Muscle of leg (tissue), 3 donors: ENCODE measurements at regions not wholly inside any gene's neighbourhood (a gene's known extent, or its start where the extent isn't known, plus 50 kb on each side); places are given as distances from the start of the nearest gene placed in this dataset.
"Not testable (repeated sequence)": the region's sequence is repeated elsewhere in the genome, so short reads cannot be mapped to it uniquely, and the experiment has no call there.

Experiments
- DNase-seq: peaks from one replicate; pipeline ENCODE4 v3.0.0; 2013
- H3K27ac ChIP-seq: one replicate; pipeline ENCODE4 v1.5.1; 2013; ENCODE audit warnings: mild to moderate bottlenecking, low read length, control low read depth
- H3K27me3 ChIP-seq: one replicate; pipeline ENCODE4 v1.6.1; 2013; ENCODE audit warnings: low read length; ENCODE audit not compliant: control insufficient read depth, insufficient read depth
- H3K36me3 ChIP-seq: one replicate; pipeline ENCODE4 v1.6.1; 2013; ENCODE audit warnings: low read length; ENCODE audit not compliant: control insufficient read depth, insufficient read depth
- H3K4me1 ChIP-seq: one replicate; pipeline ENCODE4 v1.6.1; 2013; ENCODE audit warnings: low read length; ENCODE audit not compliant: control insufficient read depth, insufficient read depth
- H3K4me3 ChIP-seq: one replicate; pipeline ENCODE4 v1.5.1; 2013; ENCODE audit warnings: low read length, control low read depth
- H3K9me3 ChIP-seq: replicated peaks from 2 replicates; pipeline ENCODE4 v1.6.1; 2013; ENCODE audit warnings: low read depth, low read length; ENCODE audit not compliant: control insufficient read depth
- WGBS: methylation state at CpG from one replicate; pipeline ENCODE4 v1.1.5; 2013; ENCODE audit warnings: missing lambda C conversion rate; ENCODE audit not compliant: insufficient coverage; 5-methylcytosine and 5-hydroxymethylcytosine counted together

- DNase-seq = peak; percentile 88
- not testable (repeated sequence) for H3K36me3 ChIP-seq, H3K27me3 ChIP-seq, H3K9me3 ChIP-seq, H3K4me1 ChIP-seq
- peak overlapping the region; percentile 35 for H3K27ac ChIP-seq
- WGBS = 0% methylated on average over 3 of the region's 54 CpGs
- peak overlapping the region; percentile 33 for H3K4me3 ChIP-seq
Observed at GRCh38 chr6:26956601-26957184, 290.8 kb upstream of the PRSS16 start.

GRCh38 chr6:26957399-26958127 lies 289.9 kb upstream of the PRSS16 start:
- not testable (repeated sequence) for H3K4me1 ChIP-seq, H3K36me3 ChIP-seq, H3K27ac ChIP-seq, H3K9me3 ChIP-seq, H3K27me3 ChIP-seq
- peak; percentile 0 for DNase-seq
- WGBS = 100% methylated on average over 2 of the region's 6 CpGs
- H3K4me3 ChIP-seq = peak overlapping the region; percentile 33

GRCh38 chr6:26961236-26961635 lies 286.3 kb upstream of the PRSS16 start:
- not testable (repeated sequence) for H3K9me3 ChIP-seq, H3K4me3 ChIP-seq, H3K4me1 ChIP-seq, H3K36me3 ChIP-seq, DNase-seq, H3K27me3 ChIP-seq, H3K27ac ChIP-seq

- H3K27me3 ChIP-seq = no peaks in the 10 kb centered on the region
- peaks cover 4% of the 10 kb centered on the region for H3K9me3 ChIP-seq
- DNase-seq = no peak
- whole genome bisulfite sequencing = no CpG with 5 or more reads among the region's 15 CpGs
- no peaks in the 10 kb centered on the region for H3K36me3 ChIP-seq
- no peak overlapping the region for H3K4me3 ChIP-seq
- no peak overlapping the region for H3K27ac ChIP-seq
- H3K4me1 ChIP-seq = no peaks in the 10 kb centered on the region
Observed at GRCh38 chr6:27002447-27002846, 245.1 kb upstream of the PRSS16 start.

- Histone ChIP-seq H3K36me3 (no peaks in the 10 kb centered on the region), H3K4me3 (no peak overlapping the region), H3K4me1 (no peaks in the 10 kb centered on the region), H3K9me3 (peaks cover 12% of the 10 kb centered on the region), H3K27ac (no peak overlapping the region), H3K27me3 (no peaks in the 10 kb centered on the region)
- no peak for DNase-seq
- WGBS = 100% methylated on average over 1 of the region's 2 CpGs
Observed at GRCh38 chr6:27007020-27007419, 240.5 kb upstream of the PRSS16 start.

GRCh38 chr6:27008613-27009012 lies 238.9 kb upstream of the PRSS16 start:
- not testable (repeated sequence) for H3K27ac ChIP-seq, H3K4me1 ChIP-seq, H3K27me3 ChIP-seq, H3K4me3 ChIP-seq, H3K36me3 ChIP-seq, DNase-seq
- peaks cover 12% of the 10 kb centered on the region for H3K9me3 ChIP-seq
- 100% methylated on average over 3 of the region's 10 CpGs for WGBS

GRCh38 chr6:27014053-27014452 lies 233.4 kb upstream of the PRSS16 start:
- H3K27ac ChIP-seq, H3K27me3 ChIP-seq, H3K4me1 ChIP-seq, H3K4me3 ChIP-seq, H3K36me3 ChIP-seq, DNase-seq: not testable (repeated sequence)
- WGBS = no CpG with 5 or more reads among the region's 2 CpGs
- peaks cover 12% of the 10 kb centered on the region for H3K9me3 ChIP-seq

GRCh38 chr6:27016689-27017088 lies 230.8 kb upstream of the PRSS16 start:
- Histone ChIP-seq H3K9me3 (peaks cover 14% of the 10 kb centered on the region), H3K4me1 (peaks cover 6% of the 10 kb centered on the region), H3K27me3 (peaks cover 2% of the 10 kb centered on the region), H3K27ac (no peak overlapping the region), H3K4me3 (no peak overlapping the region), H3K36me3 (no peaks in the 10 kb centered on the region)
- no CpG with 5 or more reads among the region's 1 CpG for WGBS
- no peak for DNase-seq

GRCh38 chr6:27018401-27018800 lies 229.1 kb upstream of the PRSS16 start:
- DNase-seq, H3K4me1 ChIP-seq, H3K4me3 ChIP-seq, H3K27me3 ChIP-seq, H3K36me3 ChIP-seq, H3K27ac ChIP-seq: not testable (repeated sequence)
- peaks cover 14% of the 10 kb centered on the region for H3K9me3 ChIP-seq
- 95% methylated on average over 4 of the region's 6 CpGs for WGBS

GRCh38 chr6:27019651-27020552 lies 227.6 kb upstream of the PRSS16 start:
- H3K4me3 ChIP-seq = peak overlapping the region; percentile 71
- peak overlapping the region; percentile 97 for H3K27ac ChIP-seq
- under 1% methylated on average over 36 of the region's 58 CpGs for WGBS
- DNase-seq = peak; percentile 96
- peaks cover 6% of the 10 kb centered on the region for H3K4me1 ChIP-seq
- peaks cover 2% of the 10 kb centered on the region for H3K27me3 ChIP-seq
- H3K9me3 ChIP-seq = peaks cover 14% of the 10 kb centered on the region
- H3K36me3 ChIP-seq = no peaks in the 10 kb centered on the region
